ENCODE measurements at regions not wholly inside any gene's neighbourhood (a gene's known extent, or its start where the extent isn't known, plus 50 kb on each side); places are given as distances from the start of the nearest gene placed in this dataset.

GRCh38 chr1:165053351-165053750, 303.2 kb downstream of the LMX1A start:
- no peak for DNase-seq
- WGBS, 2 donors: 66 to 69% methylated on average over 2 of the region's 2 CpGs
- ATAC-seq (ENCODE audit: low FRiP score in 2 of 2): no peak
- Histone ChIP-seq H3K27ac (no peak overlapping the region), H3K27me3 (no peaks in the 10 kb centered on the region), H3K4me1 (no peaks in the 10 kb centered on the region), H3K4me3 (no peak overlapping the region), H3K36me3 (no peaks in the 10 kb centered on the region), H3K9me3 (no peaks in the 10 kb centered on the region)
- TF ChIP-seq POLR2AphosphoS5 (IDR thresholded peaks at IDR 0.05) (no peak), CTCF (IDR thresholded peaks at IDR 0.05) (no peak)

- no peak overlapping the region for H3K27ac ChIP-seq
- DNase-seq (no peak), ATAC-seq (ENCODE audit: low FRiP score in 2 of 2) (no peak)
- no peak overlapping the region for H3K4me3 ChIP-seq
- no peaks in the 10 kb centered on the region for H3K36me3 ChIP-seq
- TF ChIP-seq POLR2AphosphoS5 (IDR thresholded peaks at IDR 0.05) (no peak), EP300 (IDR thresholded peaks at IDR 0.05) (no peak), CTCF (IDR thresholded peaks at IDR 0.05) (no peak), POLR2A (IDR thresholded peaks at IDR 0.05) (no peak)
- 57 to 61% methylated on average over 4 of the region's 4 CpGs for WGBS, 2 donors
- H3K9me3 ChIP-seq: no peaks in the 10 kb centered on the region
- no peaks in the 10 kb centered on the region for H3K4me1 ChIP-seq
- no peaks in the 10 kb centered on the region for H3K27me3 ChIP-seq
These were observed 303.6 kb downstream of the LMX1A start for GRCh38 chr1:165052936-165053335.

- Histone ChIP-seq H3K4me3 (no peak overlapping the region), H3K36me3 (no peaks in the 10 kb centered on the region), H3K27ac (no peak overlapping the region), H3K4me1 (no peaks in the 10 kb centered on the region), H3K27me3 (no peaks in the 10 kb centered on the region), H3K9me3 (no peaks in the 10 kb centered on the region)
- DNase-seq (no peak), ATAC-seq (ENCODE audit: low FRiP score in 2 of 2) (no peak)
- TF ChIP-seq POLR2A (IDR thresholded peaks at IDR 0.05) (no peak), CTCF (IDR thresholded peaks at IDR 0.05) (no peak), POLR2AphosphoS5 (IDR thresholded peaks at IDR 0.05) (no peak), EP300 (IDR thresholded peaks at IDR 0.05) (no peak)
- 81 to 90% methylated on average over 4 of the region's 4 CpGs for WGBS, 2 donors
These were observed 304.1 kb downstream of the LMX1A start for GRCh38 chr1:165052431-165052830.

GRCh38 chr1:165050246-165050645, 306.3 kb downstream of the LMX1A start:
- ATAC-seq (ENCODE audit: low FRiP score in 2 of 2) (no peak), DNase-seq (no peak)
- Histone ChIP-seq H3K36me3 (no peaks in the 10 kb centered on the region), H3K27me3 (no peaks in the 10 kb centered on the region), H3K9me3 (no peaks in the 10 kb centered on the region), H3K4me3 (no peak overlapping the region), H3K4me1 (no peaks in the 10 kb centered on the region), H3K27ac (no peak overlapping the region)
- TF ChIP-seq CTCF (IDR thresholded peaks at IDR 0.05) (no peak), POLR2AphosphoS5 (IDR thresholded peaks at IDR 0.05) (no peak), EP300 (IDR thresholded peaks at IDR 0.05) (no peak), POLR2A (IDR thresholded peaks at IDR 0.05) (no peak)
- WGBS, 2 donors: 72 to 76% methylated on average over 5 of the region's 5 CpGs

GRCh38 chr1:165047994-165048393, 308.5 kb downstream of the LMX1A start:
- no peaks in the 10 kb centered on the region for H3K27me3 ChIP-seq
- WGBS, 2 donors: 36 to 43% methylated on average over 10 of the region's 10 CpGs
- no peak for TF ChIP-seq POLR2AphosphoS5 (IDR thresholded peaks at IDR 0.05)
- ATAC-seq (ENCODE audit: low FRiP score in 2 of 2) (no peak), DNase-seq (no peak)
- no peaks in the 10 kb centered on the region for H3K4me1 ChIP-seq
- H3K4me3 ChIP-seq: no peak overlapping the region
- H3K9me3 ChIP-seq: no peaks in the 10 kb centered on the region
- no peak overlapping the region for H3K27ac ChIP-seq
- H3K36me3 ChIP-seq: no peaks in the 10 kb centered on the region
